ENCODE measurements at regions not wholly inside any gene's neighbourhood (a gene's known extent, or its start where the extent isn't known, plus 50 kb on each side); places are given as distances from the start of the nearest gene placed in this dataset.

DNA sequence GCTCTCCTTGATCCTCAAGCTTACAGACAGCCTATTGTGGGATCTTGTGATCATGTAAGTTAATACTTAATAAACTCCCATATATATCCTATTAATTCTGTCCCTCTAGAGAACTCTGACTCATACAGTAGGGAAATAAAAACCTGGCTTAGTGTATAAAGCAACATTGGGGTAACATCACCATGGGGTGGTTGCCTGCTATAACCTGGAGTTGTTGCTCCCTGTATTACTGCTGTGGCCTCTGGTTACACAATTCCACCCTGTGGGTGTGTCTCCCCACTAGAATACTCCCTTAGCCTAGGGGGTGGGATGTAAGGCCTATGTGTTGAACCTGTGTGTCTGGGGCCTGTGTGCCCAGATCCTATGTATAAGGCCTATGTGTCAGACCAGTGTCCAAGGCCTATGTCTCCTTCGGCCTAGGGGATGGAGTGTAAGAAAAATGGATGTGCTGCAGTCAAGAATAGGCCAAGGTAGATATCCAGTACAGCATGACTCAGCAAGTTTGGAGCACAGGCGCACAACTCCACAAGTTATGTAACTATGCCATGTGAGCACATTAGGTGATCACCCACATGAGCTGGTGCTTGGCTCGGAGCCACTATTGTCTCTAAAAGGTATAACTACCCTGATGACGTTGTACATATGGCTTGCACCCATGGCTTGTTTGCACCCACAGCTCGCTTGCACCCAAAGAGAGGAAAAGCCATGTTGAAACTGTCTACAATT, 96.8 kb upstream of the C1orf21 start:
- POLR2A ChIA-PET = no interaction called here
- Histone ChIP-seq H3K4me1 (ENCODE audit: control insufficient read depth, insufficient read depth, low read length) (no peaks in the 10 kb centered on the region), H3K4me3 (ENCODE audit: low read depth, low read length) (no peak overlapping the region), H3K36me3 (ENCODE audit: control insufficient read depth in 2 of 2, insufficient read depth in 1 of 2, low read length in 2 of 2) (no peaks in the 10 kb centered on the region), H3K27ac (ENCODE audit: extremely low read depth, low read depth, low read length) (no peak overlapping the region), H3K9me3 (ENCODE audit: control insufficient read depth, insufficient read depth, low read depth, low read length) (no peaks in the 10 kb centered on the region)
- CTCF ChIA-PET = no interaction called here
- TF ChIP-seq, protein P1, sequence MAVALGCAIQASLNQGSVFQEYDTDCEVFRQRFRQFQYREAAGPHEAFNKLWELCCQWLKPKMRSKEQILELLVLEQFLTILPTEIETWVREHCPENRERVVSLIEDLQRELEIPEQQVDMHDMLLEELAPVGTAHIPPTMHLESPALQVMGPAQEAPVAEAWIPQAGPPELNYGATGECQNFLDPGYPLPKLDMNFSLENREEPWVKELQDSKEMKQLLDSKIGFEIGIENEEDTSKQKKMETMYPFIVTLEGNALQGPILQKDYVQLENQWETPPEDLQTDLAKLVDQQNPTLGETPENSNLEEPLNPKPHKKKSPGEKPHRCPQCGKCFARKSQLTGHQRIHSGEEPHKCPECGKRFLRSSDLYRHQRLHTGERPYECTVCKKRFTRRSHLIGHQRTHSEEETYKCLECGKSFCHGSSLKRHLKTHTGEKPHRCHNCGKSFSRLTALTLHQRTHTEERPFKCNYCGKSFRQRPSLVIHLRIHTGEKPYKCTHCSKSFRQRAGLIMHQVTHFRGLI (tag by site-specific recombination; IDR thresholded peaks at IDR 0.05) = no peak
- TF ChIP-seq ZNF341 (tag by site-specific recombination; IDR thresholded peaks at IDR 0.05; ENCODE audit: low read depth) = no peak
- peak; percentile 83 for TF ChIP-seq ZNF549 (tag by site-specific recombination; IDR thresholded peaks at IDR 0.05)
- TF ChIP-seq SCRT1 (tag by site-specific recombination; IDR thresholded peaks at IDR 0.05; ENCODE audit: borderline replicate concordance) = 0 out of 2 replicates have a peak, but pooled peaks have one; percentile 27
- TF ChIP-seq ZNF211 (tag by site-specific recombination; IDR thresholded peaks at IDR 0.05; ENCODE audit: low read depth) = 0 out of 2 replicates have a peak, but pooled peaks have one; percentile 22
- peak; percentile 68 for TF ChIP-seq ZNF610 (tag by site-specific recombination; IDR thresholded peaks at IDR 0.05; ENCODE audit: borderline replicate concordance)
- peak; percentile 19; the same call in 1 of the 2 replicates for TF ChIP-seq ZNF585B (tag by site-specific recombination; IDR thresholded peaks at IDR 0.05)
- peak; percentile 49 for TF ChIP-seq ZNF529 (tag by site-specific recombination; IDR thresholded peaks at IDR 0.05; ENCODE audit: insufficient replicate concordance)
- no peak for TF ChIP-seq AEBP2 (tag by site-specific recombination; IDR thresholded peaks at IDR 0.05; ENCODE audit: borderline replicate concordance)
- TF ChIP-seq TRIM28 (IDR thresholded peaks at IDR 0.05; ENCODE audit: borderline replicate concordance, low read length) = peak; percentile 100
- no peak for TF ChIP-seq IKZF3 (tag by site-specific recombination; IDR thresholded peaks at IDR 0.05)
- peak; percentile 96 for TF ChIP-seq SETDB1 (IDR thresholded peaks at IDR 0.05; ENCODE audit: insufficient read length, low read length)
- TF ChIP-seq ZNF555 (tag by site-specific recombination; conservative IDR thresholded peaks at IDR 0.05) = 0 out of 2 replicates have a peak, but pooled peaks have one; percentile 8
- peak; percentile 96 for TF ChIP-seq ZNF626 (tag by site-specific recombination; IDR thresholded peaks at IDR 0.05)
- 0 out of 2 replicates have a peak, but pooled peaks have one; percentile 47 for TF ChIP-seq ZNF169 (tag by site-specific recombination; IDR thresholded peaks at IDR 0.05)
- 0 out of 2 replicates have a peak, but pooled peaks have one; percentile 38 for TF ChIP-seq ZNF558 (tag by site-specific recombination; IDR thresholded peaks at IDR 0.05)

GRCh38 chr1:184291701-184292100, 95.1 kb upstream of the C1orf21 start:
- Histone ChIP-seq H3K4me1 (ENCODE audit: control insufficient read depth, insufficient read depth, low read length) (no peaks in the 10 kb centered on the region), H3K36me3 (ENCODE audit: control insufficient read depth in 2 of 2, insufficient read depth in 1 of 2, low read length in 2 of 2) (no peaks in the 10 kb centered on the region), H3K4me3 (ENCODE audit: low read depth, low read length) (no peak overlapping the region), H3K27ac (ENCODE audit: extremely low read depth, low read depth, low read length) (no peak overlapping the region), H3K9me3 (ENCODE audit: control insufficient read depth, insufficient read depth, low read depth, low read length) (no peaks in the 10 kb centered on the region)
- TF ChIP-seq ZBTB26 (tag by site-specific recombination; optimal IDR thresholded peaks at IDR 0.05) (no peak), SP2 (tag by site-specific recombination; IDR thresholded peaks at IDR 0.05) (no peak), ZNF239 (tag by site-specific recombination; IDR thresholded peaks at IDR 0.05) (no peak), ZNF777 (tag by site-specific recombination; IDR thresholded peaks at IDR 0.05; ENCODE audit: borderline replicate concordance) (no peak), ZNF391 (tag by site-specific recombination; IDR thresholded peaks at IDR 0.05; ENCODE audit: borderline replicate concordance, low read depth) (no peak), SCRT1 (tag by site-specific recombination; IDR thresholded peaks at IDR 0.05; ENCODE audit: borderline replicate concordance) (no peak), ZNF830 (tag by site-specific recombination; IDR thresholded peaks at IDR 0.05; ENCODE audit: low read depth) (no peak), ZBTB1 (tag by site-specific recombination; IDR thresholded peaks at IDR 0.05) (no peak), GLI2 (tag by site-specific recombination; IDR thresholded peaks at IDR 0.05; ENCODE audit: borderline replicate concordance, low read depth) (no peak), ZNF585B (tag by site-specific recombination; IDR thresholded peaks at IDR 0.05) (no peak), ZNF660 (tag by site-specific recombination; IDR thresholded peaks at IDR 0.05) (no peak), ZNF223 (tag by site-specific recombination; IDR thresholded peaks at IDR 0.05) (no peak), ZNF558 (tag by site-specific recombination; IDR thresholded peaks at IDR 0.05) (no peak), ZNF423 (tag by site-specific recombination; IDR thresholded peaks at IDR 0.05) (no peak)
- POLR2A ChIA-PET = no interaction called here
- CTCF ChIA-PET = interaction anchor here (0.7 kb wide), 1 partner anchor 375 kb away, joined by 3 read pairs; no protein-coding TSS in a partner anchor
